OCI-LY1 (cell line): ENCODE measurements at regions not wholly inside any gene's neighbourhood (a gene's known extent, or its start where the extent isn't known, plus 50 kb on each side); places are given as distances from the start of the nearest gene placed in this dataset.
"Not testable (repeated sequence)": the region's sequence is repeated elsewhere in the genome, so short reads cannot be mapped to it uniquely, and the experiment has no call there.

Experiments
- H2AFZ ChIP-seq: fragments of 200-600 bp; sonication (generic), shearing (Covaris generic); 2 replicates; pipeline ENCODE4 v1.6.0; 2014; ENCODE audit warnings: antibody characterized with exemption, mild to moderate bottlenecking, low read length
- H3F3A ChIP-seq: fragments of 200-600 bp; sonication (generic), shearing (Covaris generic); 2 replicates; pipeline ENCODE4 v1.6.0; 2014; ENCODE audit warnings: mild to moderate bottlenecking, antibody characterized with exemption, low read length, moderate library complexity; ENCODE audit not compliant: insufficient read depth
- H3K27ac ChIP-seq: fragments of 200-600 bp; sonication (generic); 2 replicates; pipeline ENCODE4 v1.5.1; 2014; ENCODE audit warnings: low read length, mixed run types, mild to moderate bottlenecking, low read depth; ENCODE audit not compliant: poor library complexity, severe bottlenecking
- H3K27me3 ChIP-seq: fragments of 200-600 bp; sonication (generic); 2 replicates; pipeline ENCODE4 v1.6.0; 2014; ENCODE audit warnings: antibody characterized with exemption, mild to moderate bottlenecking, low read length, moderate library complexity; ENCODE audit not compliant: insufficient read depth
- H3K36me3 ChIP-seq: fragments of 200-600 bp; sonication (generic); 2 replicates; pipeline ENCODE4 v1.6.1; 2014; ENCODE audit warnings: mild to moderate bottlenecking, antibody characterized with exemption, low read length, moderate library complexity, mixed read lengths; ENCODE audit not compliant: insufficient read depth
- H3K4me1 ChIP-seq: fragments of 200-600 bp; sonication (generic); 2 replicates; pipeline ENCODE4 v1.5.1; 2014; ENCODE audit warnings: mild to moderate bottlenecking, low read length, moderate library complexity; ENCODE audit not compliant: insufficient read depth, severe bottlenecking
- H3K4me2 ChIP-seq: fragments of 200-600 bp; sonication (generic), shearing (Covaris generic); 2 replicates; pipeline ENCODE4 v1.6.1; 2014; ENCODE audit warnings: low read length
- H3K4me3 ChIP-seq: fragments of 200-600 bp; sonication (generic); 2 replicates; pipeline ENCODE4 v1.5.1; 2014; ENCODE audit warnings: low read length, low read depth, mild to moderate bottlenecking, mixed read lengths; ENCODE audit not compliant: poor library complexity, severe bottlenecking
- H3K79me2 ChIP-seq: fragments of 200-600 bp; shearing (Covaris generic); 2 replicates; pipeline ENCODE4 v1.6.1; 2016; ENCODE audit warnings: mixed run types, low read length, mixed read lengths; ENCODE audit not compliant: insufficient read depth
- H3K9ac ChIP-seq: fragments of 200-600 bp; sonication (generic), shearing (Covaris generic); 2 replicates; pipeline ENCODE4 v1.6.1; 2014; ENCODE audit warnings: mild to moderate bottlenecking, low read length, mixed read lengths
- H3K9me2 ChIP-seq: fragments of 200-600 bp; sonication (generic), shearing (Covaris generic); 2 replicates; pipeline ENCODE4 v1.6.1; 2014; ENCODE audit warnings: low read depth, mild to moderate bottlenecking, low read length, mixed read lengths
- H3K9me3 ChIP-seq: fragments of 200-600 bp; shearing (Covaris generic); 2 replicates; pipeline ENCODE4 v1.6.1; 2014; ENCODE audit warnings: low read length, mixed read lengths
- H4K20me1 ChIP-seq: fragments of 200-600 bp; sonication (generic), shearing (Covaris generic); 2 replicates; pipeline ENCODE4 v1.6.0; 2016; ENCODE audit warnings: mild to moderate bottlenecking, low read length; ENCODE audit not compliant: insufficient read depth
- CTCF ChIP-seq: fragments of 200-600 bp; sonication (generic), shearing (Covaris generic); IDR thresholded peaks from 2 replicates; pipeline ENCODE4 v1.5.1; 2017; ENCODE audit warnings: mild to moderate bottlenecking, antibody characterized with exemption, low read length, moderate library complexity, mixed read lengths
- EZH2 ChIP-seq: fragments of 200-600 bp; sonication (generic), shearing (Covaris generic); IDR thresholded peaks from 2 replicates; pipeline ENCODE4 v1.8.0; 2017; ENCODE audit warnings: borderline replicate concordance, mixed run types, mild to moderate bottlenecking, antibody characterized with exemption, low read length, moderate library complexity, mixed read lengths

GRCh38 chr2:75379476-75380210 is 180.3 kb upstream of the TACR1 start:
- Histone ChIP-seq H3K9ac (no peak overlapping the region), H3F3A (no peaks in the 10 kb centered on the region), H3K79me2 (no peaks in the 10 kb centered on the region), H3K4me3 (no peak overlapping the region), H3K27ac (no peak overlapping the region), H3K4me1 (no peaks in the 10 kb centered on the region), H2AFZ (no peak overlapping the region), H3K36me3 (no peaks in the 10 kb centered on the region), H3K27me3 (no peaks in the 10 kb centered on the region), H3K9me2 (no peaks in the 10 kb centered on the region), H4K20me1 (no peaks in the 10 kb centered on the region), H3K9me3 (no peaks in the 10 kb centered on the region), H3K4me2 (no peak overlapping the region)
- TF ChIP-seq EZH2 (no peak), CTCF (no peak)

- Histone ChIP-seq H3K27me3 (no peaks in the 10 kb centered on the region), H3K36me3 (no peaks in the 10 kb centered on the region), H2AFZ (no peak overlapping the region), H3K4me2 (no peak overlapping the region), H3K9me2 (no peaks in the 10 kb centered on the region), H4K20me1 (no peaks in the 10 kb centered on the region), H3K4me3 (no peak overlapping the region), H3K4me1 (no peaks in the 10 kb centered on the region), H3K9me3 (no peaks in the 10 kb centered on the region), H3F3A (no peaks in the 10 kb centered on the region), H3K9ac (no peak overlapping the region), H3K79me2 (no peaks in the 10 kb centered on the region), H3K27ac (no peak overlapping the region)
- TF ChIP-seq CTCF (no peak), EZH2 (no peak)
These were observed 176.6 kb upstream of the TACR1 start for GRCh38 chr2:75375646-75376582.

- not testable (repeated sequence) for H3K9me2 ChIP-seq, H2AFZ ChIP-seq, H4K20me1 ChIP-seq, H3K27me3 ChIP-seq, H3K9me3 ChIP-seq, H3K4me2 ChIP-seq, H3K27ac ChIP-seq, H3K9ac ChIP-seq, H3K4me3 ChIP-seq, H3F3A ChIP-seq, H3K4me1 ChIP-seq, H3K79me2 ChIP-seq, H3K36me3 ChIP-seq
These were observed 175.2 kb upstream of the TACR1 start for GRCh38 chr2:75374414-75374957.
